NCI-H526 (cell line): ENCODE measurements at regions not wholly inside any gene's neighbourhood (a gene's known extent, or its start where the extent isn't known, plus 50 kb on each side); places are given as distances from the start of the nearest gene placed in this dataset.

Experiments used
- DNase-seq, 2 experiments: peaks; one replicate each; lab custom pipeline; 2025; lab: John Stamatoyannopoulos, UW

DNA sequence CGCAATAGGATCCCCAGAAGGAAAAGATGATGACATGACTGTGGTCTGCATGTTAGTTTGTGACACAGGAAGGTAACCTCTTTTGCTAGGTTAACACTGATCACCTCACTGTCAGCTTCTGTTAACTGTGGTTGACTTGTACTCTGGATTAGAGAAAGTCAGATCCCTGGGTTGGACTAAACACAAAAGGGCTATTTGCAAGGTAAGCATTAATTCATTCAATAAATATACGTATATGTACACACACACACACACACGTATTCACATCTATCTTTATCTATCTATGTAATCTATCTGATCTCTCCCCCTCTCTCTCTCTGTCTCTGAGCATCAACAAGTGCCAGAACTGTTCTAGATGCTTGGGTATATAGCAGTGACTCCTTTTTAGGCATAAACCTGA is 136.1 kb upstream of the SNX19 start:
- peak in 1 of 2 experiments; percentile 68 for DNase-seq

DNA sequence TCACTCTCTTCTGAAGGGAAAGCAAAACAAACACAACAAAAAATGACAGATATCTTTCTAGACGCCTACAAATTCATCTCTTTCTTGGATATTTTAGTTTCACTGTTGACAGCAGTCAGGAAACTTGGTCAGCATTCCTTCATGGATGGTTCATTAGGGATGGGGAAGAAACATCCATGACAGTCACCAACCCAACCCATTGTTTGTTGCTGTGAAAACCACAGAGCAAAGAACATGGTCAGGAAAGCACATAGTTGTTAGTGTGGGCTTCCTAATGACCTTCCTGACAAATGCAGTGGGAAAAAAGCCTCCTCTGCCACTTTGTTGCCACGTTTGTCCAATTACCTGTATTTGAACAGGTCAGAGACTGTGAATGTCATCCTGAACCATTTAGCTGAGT is 139.8 kb upstream of the SNX19 start:
- no peak for DNase-seq

DNA sequence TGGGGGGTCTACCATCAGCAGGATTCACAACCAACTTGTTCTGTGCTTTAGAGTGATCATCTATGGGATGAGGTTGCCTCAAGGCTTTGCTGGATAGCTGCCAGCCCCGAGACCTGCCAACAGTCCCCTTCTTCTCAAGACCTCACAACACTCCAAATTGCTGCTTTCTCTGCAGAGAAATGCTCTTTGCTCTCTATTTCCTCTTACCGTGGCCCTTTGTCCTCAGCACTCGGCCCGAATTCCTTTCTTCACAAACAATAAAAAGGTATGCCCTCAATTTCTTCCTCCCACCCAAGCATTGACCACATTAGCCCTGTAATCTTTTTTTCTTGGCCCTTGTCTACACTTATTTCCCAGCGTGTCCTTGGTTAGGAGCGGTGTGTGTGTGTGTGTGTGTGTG is 147.4 kb upstream of the SNX19 start:
- DNase-seq = no peak

DNA sequence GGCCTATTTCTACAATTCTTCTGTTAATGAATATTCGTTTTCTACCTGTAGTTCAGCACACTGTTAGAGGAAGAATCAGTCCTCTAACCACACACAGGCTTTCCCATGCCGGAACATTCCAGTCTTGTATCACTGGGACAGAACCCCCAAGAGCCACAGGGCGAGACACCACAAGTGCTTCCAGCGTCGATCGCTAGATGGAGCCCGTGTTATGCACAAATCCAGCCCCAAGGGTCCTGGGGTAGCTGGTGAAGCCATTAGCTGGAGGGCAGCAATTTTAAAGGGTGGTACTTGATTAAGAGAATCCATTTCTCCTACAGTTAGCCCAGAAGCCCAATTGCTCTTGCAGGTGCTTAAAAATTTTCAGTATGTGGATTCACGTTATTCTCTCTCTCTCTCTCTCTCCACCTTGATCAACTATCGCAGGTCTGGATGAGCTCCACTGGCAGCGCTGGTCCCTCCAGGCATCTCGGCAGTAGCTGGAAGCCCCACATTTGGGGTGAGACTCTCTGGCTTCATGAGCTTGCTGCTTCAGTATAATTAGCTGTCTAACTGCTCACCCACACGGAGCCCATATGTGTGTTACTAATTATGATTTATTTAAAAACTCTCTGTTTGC is 148.2 kb upstream of the SNX19 start:
- DNase-seq = peak; percentile 92 to 98

DNA sequence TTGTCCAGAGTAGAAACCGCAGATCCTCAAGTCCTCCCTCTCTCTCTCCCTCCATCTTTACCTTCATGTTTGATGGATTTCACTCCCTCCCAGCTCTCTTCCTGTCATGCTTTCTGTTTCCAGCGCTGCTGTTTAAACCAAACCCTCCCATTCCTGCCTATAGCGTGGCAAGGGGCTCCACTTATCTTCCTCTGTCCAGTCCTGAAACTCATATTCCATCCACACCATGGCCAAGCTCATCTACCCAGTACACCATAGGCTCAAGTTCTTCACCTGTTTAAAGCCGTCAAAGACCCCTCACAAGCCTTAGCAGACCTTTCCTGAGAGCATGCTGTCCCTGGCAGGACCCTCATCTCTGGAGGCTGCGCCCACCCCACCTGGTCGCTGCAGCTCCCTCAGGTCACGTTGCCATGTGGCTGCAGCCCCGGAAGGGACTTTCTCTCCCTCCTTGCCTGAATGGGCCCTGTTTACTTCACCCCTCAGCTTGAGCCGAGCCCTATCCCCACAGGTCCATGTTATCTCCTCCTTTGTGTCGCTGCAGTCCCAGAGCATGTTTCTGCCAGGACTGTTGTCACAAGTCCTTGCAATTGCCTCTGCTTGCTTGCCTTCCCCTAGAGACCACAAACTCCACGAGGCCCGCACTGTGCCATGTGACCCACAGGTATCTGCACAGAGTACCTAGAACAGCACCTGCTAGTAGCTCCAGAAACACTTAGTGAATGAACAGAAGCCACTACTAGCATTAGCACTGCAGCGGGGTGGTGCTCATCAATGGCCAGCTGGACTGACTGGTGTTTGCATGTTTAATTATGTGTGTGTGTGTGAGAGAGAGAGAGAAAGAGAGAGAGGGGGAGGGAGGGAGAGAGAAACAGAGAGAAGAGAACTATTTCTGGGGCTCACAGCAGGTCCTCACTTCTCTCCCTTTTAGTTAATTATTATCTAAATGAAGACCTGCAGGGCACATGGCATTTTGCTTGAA is 149.4 kb upstream of the SNX19 start:
- DNase-seq = peak; percentile 83 to 92

DNA sequence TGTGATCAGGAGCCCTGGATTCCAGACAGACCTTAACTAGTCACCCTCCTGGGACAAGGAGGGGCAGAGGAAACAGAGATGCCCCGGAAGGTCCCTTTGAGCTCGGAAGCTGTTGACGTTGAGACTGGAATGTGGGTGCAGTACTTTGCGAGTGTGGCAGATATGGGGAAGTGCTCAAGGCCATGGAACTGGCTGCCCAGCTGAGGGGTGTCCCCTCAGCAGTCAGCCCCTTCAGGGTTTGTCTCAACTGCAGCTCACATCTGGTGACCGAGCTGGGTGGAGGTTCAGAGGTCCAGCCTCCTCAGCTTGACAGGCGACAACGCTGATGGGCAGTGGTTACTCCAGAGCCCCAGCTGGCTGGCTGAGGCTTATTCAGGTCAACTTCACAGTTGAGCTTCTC is 150.3 kb upstream of the SNX19 start:
- DNase-seq = no peak

DNA sequence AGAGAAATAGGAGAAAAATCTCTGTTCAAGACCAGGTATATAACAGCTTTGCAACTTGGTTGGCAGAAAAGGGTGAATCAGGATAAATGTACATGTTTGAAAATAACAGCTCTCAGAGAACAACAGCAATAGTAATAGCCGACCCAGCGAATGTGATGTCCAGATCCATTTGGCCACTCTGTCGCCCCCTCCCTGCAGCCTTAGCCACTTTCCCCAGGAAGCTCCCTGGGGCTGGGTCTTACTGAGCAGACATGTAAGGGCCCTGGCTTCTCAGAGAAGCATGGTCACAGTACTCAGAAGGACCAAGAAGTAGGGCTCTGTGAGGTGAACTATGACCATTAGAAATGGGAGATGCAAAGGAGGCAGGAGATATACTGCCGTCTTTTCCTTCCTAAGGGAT is 154.1 kb upstream of the SNX19 start:
- no peak for DNase-seq

DNA sequence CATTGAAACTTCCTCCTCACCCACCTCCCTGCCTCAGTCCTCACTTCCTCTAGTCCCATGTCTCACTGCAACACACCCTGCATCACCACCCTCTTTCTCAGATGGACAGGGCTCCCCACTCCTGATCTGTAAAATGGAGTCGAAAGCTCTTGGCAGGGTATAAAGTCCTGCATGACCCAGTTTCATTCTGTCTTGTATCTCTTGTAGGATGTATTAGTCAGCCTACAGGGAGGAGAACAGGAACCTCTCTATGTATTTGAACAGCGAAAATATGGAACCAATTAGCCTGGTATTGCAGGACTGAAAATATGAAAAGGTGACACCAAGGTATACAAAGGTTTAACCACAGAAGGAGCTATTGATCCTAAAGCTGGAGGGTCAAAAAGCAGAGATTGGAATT is 156.9 kb upstream of the SNX19 start:
- no peak for DNase-seq

DNA sequence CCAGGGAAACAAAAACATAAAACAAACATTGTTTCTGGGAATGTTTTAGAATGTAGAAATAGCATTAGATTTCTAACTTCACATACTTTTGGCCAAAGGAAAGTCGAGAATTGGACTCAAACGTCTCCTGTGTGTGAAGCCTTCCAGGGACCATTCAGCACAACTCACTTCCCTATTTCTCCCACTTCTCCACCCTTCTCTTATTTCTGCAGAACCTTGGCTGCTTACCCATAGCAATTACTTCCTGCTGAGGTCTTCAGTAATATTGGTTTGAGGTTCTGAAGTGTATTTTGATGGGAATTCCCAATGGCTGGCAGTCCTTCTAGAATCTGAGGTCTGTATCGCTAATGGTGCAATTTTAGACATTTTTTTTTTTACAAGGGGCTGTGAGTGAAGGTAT is 158.3 kb upstream of the SNX19 start:
- no peak for DNase-seq

DNA sequence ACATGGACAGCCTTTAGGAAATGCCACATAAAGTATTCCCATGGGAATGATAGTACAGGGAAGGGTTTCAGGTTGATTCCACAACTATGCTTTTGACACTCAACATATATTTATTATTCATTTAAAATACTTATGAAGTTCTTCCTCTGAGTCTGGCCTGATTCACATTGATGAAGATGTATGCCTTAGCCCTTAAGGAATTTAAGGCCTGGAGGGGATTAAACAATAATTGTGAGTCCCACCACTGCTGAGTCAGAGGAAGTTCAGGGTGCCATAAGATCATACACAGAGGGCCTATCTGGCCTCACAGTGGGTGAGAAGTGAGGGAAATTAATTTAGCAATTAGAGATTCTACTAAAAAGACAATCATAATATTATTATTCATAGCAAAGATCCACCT is 161.1 kb upstream of the SNX19 start:
- DNase-seq = no peak

DNA sequence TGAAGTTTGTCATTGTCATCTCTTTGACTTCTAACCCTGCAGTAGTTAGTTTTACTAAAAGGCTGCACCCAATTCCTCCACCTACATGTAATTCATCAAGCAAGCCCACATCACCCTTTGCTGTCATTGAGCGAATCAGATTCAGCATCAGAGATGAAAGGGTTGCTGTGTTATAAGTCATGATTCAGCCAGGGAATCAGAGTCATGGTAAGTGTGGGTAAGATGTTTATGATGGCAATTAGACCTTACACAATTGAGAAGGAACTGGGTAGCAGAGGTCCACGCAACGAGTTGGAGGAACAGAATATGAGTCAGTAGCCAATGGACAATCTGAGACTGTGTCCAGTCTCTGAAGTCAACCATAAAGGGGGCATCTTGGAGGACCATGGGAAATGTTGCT is 162.8 kb upstream of the SNX19 start:
- DNase-seq = no peak

DNA sequence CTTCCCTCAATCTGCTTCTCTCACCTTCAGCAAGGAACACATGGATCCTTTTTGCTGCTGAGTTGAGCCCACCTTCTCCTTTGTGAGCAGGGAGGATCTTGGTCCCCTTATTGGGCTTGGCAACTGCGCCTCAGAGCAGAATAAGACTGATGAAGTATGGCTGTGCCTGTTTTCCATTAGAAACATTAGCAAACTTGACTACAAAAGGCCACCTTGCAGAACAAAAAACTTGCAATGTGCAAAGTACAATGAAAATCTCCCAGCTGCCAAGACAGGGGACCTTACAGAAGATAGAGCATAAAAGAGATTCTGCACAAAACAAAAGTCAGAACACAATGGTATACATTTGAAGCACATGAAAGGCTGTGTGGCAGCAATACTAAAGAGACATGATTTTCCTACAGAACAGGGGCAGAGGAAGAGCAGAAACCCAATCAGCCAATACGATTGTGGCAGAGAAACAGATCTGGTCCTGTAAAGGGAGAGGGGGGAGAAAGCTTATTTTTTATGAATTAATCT is 173.5 kb upstream of the SNX19 start:
- DNase-seq = no peak

DNA sequence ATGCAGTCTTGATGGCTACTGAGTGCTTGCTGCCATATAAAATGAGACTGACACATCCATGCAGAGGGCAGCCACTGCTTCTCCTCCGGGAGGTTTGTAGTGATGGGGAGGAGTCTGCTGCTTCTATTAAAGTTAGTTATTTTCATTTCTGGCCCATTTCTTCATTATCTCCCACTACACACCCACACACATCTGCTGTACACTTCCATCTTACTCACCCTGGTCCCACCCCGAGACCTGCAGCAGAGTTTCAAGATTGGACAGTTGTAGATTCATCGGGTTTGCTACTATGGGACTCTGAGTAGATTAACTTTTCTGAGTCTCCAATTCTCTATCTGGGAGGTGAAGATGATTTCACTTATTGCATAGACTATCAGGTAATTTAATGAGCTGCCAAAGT is 176.2 kb upstream of the SNX19 start:
- no peak for DNase-seq

DNA sequence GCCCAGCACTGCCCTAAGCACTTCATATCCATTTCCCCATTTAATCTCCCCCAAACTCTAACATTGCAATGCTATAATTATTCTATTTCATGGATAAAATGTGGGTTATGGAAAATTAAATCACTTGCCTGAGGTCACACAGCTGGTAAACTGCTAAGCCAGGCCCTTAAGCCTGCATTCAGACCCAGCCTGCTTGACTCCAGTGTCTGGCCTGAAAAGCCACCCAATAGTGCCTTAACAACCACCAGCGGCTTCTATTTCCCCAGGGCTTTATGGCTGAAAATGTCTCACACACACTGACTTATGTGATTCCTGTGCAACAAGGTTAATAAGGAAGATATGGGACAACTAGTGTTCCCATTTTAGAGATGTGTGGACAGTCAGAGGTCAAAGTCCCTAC is 178.5 kb upstream of the SNX19 start:
- DNase-seq = no peak

DNA sequence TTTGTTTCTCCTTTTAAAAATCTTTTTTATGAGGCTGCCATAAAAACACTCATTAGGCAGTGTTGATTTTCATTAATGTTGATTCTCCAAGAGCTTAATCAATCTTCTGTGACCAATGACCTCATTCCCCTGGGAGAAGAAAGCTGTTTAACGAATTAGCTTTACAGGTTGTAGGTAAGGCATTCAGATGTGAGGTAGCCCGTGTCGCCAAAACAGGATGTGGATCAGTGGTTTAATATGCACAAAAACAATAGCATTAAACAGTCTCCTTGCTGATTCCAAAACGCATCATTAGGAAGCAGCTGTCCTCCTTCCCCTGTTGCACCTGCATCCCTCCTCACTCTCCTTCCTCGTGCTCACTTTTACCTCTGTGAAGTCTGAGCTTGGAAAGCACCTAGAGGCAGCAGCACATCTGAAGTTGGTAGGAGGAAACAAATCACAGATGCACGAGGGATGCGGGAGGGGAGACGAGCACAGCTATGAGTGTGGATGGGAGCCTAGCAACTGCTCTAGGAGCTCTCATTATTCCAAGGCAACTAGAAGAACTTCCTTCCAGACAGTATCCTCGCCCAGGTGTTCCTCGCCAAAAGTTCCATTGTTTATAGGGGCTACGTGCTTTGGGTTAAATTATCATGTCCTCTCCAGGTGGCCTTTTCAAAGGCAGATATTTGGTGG is 179.4 kb upstream of the SNX19 start:
- DNase-seq = peak; percentile 100

DNA sequence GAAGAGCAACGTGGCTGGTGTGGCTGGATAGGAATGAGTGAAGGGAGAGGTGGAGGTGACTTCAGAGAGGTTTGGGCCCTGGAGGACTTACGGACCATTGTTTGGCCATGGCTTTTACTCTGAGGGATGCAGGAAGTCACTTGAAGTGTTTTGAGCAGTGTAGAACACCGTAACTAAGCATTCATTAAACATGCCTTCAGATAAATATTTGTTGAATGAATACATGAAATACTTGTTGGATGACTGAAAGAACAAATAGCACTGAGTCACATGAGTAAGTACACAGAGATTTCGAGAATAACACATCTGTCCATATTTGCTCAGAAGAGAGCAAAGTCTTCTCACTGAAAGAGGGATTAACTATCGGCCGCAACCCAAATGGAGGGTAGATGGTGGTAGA is 182.7 kb upstream of the SNX19 start:
- DNase-seq = no peak

DNA sequence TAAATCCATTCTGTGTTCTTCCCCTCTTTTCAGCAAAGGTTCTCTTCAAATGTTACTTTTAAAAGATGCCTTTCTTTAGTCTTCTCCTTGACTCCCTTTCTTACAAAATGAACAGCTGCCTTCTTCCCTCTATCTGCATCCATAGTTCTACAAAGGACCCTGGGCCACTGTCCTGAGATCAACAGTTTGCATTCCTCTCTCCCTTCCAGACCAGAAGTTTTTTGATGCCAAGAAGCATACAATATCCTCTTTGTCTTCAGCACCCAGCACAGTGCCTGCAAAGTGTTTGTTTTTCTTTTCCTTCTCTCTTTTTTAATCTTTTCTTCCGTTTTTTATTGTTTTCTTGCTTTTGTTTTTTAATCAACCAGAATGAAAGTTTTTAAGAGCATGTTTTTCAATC is 183.5 kb upstream of the SNX19 start:
- no peak for DNase-seq

DNA sequence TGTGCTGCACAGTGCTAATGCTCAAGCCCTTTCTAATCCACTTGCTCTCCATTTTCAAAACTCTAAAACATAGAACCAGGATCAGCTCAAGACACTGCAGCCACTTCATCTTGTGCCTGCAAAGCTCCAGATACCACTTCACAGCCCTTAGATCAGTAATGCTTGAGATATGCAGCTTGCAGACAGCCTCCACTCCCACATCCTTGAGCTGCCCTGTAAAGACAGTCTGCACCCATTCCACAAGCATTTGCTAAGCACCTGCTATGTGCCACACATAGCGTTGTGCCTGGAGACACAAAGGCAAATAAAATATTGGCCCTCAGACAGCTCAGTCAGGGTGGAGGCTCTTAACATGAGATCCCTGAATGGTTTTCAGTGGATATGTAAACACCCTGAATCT is 192.5 kb upstream of the SNX19 start:
- no peak for DNase-seq

DNA sequence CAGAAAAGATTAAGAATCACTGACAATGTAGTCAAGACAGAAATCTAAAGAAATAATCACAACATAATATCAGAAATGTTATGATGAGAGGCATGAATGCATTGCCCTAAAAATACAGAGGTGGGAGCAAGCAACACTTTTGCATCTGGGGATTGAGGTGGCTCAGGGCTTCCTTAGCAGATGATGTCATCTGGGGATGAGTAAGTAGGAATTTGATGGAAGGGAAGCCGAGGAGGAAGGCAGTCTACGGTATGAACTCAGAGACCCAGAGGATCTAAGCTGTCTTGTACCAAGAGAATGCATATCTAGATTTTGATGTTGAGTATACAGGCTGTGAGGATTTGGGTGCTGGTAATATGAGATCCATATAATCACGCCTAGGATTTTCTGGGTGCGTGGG is 193.0 kb upstream of the SNX19 start:
- no peak for DNase-seq

DNA sequence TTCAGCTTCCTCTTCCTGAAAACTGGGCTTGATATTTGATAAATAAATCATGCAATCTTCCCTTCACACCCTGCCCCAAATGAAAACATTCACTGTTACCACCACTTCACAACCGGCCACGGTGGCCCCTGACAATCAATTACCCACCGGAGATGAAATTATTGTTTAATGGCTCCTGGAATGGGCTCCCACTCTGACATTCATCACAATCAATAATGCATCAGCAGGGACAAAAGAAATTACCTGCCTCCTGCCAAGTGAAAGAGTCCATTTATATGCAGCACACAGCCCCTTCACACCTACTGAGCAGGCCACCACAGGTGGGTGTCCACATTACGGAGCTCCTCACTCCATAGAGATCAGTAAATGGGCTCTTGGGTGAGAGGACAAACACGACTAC is 193.5 kb upstream of the SNX19 start:
- no peak for DNase-seq

DNA sequence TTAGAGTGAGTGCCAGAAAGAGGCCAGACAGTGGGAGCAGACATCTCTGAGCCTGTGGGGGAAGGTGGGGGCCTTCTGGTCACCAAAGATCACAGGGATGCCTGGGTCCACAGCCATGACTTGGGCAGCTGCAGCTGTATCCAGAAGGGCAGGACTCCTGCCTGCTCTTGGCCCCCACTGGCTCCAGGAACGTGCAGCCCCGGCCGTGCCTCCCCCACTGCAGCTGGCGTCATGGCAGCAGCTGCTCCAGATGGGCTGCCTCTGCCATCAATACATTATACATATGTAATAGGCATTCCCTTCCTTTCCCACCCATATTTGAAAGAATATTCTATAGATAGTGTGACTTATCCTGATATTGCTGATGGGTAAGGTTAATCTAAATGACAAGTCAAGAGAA is 195.5 kb upstream of the SNX19 start:
- DNase-seq = no peak

DNA sequence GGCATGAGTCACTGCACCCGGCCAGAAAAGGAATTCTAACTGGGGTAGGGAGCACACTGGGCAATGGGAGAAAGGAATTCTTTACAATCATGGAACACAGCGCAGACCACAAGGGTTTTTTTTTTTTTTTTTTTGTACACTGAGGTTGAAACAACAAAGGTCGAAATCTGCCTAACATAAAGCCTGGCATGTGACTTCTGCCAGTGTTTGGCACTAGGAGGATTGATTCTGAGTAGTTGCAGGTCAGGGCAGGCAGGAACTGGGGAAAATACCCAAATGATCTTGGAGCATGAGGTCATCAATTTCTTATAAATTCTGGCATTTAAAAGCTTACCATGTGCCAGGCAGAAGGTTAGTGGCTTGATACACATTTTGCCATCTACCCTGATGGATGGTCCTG is 202.0 kb upstream of the SNX19 start:
- DNase-seq = peak in 1 of 2 experiments; percentile 32
